ENCODE measurements at regions not wholly inside any gene's neighbourhood (a gene's known extent, or its start where the extent isn't known, plus 50 kb on each side); places are given as distances from the start of the nearest gene placed in this dataset.

DNA sequence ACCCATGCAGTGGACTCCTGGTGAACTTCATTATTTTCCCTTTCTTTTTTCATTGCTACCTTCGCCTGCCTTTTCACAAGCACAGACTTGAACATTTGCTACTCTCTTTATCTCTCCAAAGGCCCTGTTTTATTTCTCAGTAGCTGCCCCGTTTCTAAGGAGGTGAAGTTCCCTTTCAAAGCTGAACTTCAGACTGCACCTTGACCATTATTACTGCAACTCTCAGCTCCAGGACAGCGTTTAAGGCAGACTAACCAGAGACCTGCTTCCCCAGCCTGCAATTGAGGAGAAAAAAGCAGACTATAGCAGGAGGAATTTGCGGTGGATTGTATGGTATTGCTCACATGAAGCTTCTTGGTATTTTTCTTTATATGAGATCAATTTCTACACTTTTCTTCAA is 460.7 kb downstream of the CBLN4 start:
- H3K4me3 Mint-ChIP-seq: no peak overlapping the region
- no peaks in the 10 kb centered on the region for H3K36me3 Mint-ChIP-seq (ENCODE audit: low read depth)
- no peaks in the 10 kb centered on the region for H3K9me3 Mint-ChIP-seq
- no peaks in the 10 kb centered on the region for H3K27me3 Mint-ChIP-seq (ENCODE audit: insufficient read depth)
- Histone ChIP-seq H3K9ac (ENCODE audit: extremely low read depth, low read length, poor library complexity, severe bottlenecking) (no peak overlapping the region), H3K27ac (ENCODE audit: low read depth, low read length) (no peak overlapping the region), H3K4me1 (ENCODE audit: control insufficient read depth, insufficient read depth, low read length) (no peaks in the 10 kb centered on the region), H3K27me3 (ENCODE audit: control insufficient read depth, insufficient read depth, low read length, poor library complexity, severe bottlenecking) (no peaks in the 10 kb centered on the region), H3K9me3 (ENCODE audit: control insufficient read depth, low read length) (peaks cover 18% of the 10 kb centered on the region), H3K36me3 (ENCODE audit: control insufficient read depth, insufficient read depth, low read length) (no peaks in the 10 kb centered on the region), H3K4me3 (ENCODE audit: low read length) (no peak overlapping the region)
- H3K27ac Mint-ChIP-seq: no peak overlapping the region
- DNase-seq: no peak
- WGBS, 2 experiments (ENCODE audit: insufficient coverage in 1 of 2, insufficient read length in 1 of 2): 58 to 81% methylated on average over 1 to 4 of the region's 4 CpGs
- TF ChIP-seq, protein P1, sequence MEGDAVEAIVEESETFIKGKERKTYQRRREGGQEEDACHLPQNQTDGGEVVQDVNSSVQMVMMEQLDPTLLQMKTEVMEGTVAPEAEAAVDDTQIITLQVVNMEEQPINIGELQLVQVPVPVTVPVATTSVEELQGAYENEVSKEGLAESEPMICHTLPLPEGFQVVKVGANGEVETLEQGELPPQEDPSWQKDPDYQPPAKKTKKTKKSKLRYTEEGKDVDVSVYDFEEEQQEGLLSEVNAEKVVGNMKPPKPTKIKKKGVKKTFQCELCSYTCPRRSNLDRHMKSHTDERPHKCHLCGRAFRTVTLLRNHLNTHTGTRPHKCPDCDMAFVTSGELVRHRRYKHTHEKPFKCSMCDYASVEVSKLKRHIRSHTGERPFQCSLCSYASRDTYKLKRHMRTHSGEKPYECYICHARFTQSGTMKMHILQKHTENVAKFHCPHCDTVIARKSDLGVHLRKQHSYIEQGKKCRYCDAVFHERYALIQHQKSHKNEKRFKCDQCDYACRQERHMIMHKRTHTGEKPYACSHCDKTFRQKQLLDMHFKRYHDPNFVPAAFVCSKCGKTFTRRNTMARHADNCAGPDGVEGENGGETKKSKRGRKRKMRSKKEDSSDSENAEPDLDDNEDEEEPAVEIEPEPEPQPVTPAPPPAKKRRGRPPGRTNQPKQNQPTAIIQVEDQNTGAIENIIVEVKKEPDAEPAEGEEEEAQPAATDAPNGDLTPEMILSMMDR (conservative IDR thresholded peaks at IDR 0.05): no peak
- H3K4me1 Mint-ChIP-seq: no peaks in the 10 kb centered on the region

DNA sequence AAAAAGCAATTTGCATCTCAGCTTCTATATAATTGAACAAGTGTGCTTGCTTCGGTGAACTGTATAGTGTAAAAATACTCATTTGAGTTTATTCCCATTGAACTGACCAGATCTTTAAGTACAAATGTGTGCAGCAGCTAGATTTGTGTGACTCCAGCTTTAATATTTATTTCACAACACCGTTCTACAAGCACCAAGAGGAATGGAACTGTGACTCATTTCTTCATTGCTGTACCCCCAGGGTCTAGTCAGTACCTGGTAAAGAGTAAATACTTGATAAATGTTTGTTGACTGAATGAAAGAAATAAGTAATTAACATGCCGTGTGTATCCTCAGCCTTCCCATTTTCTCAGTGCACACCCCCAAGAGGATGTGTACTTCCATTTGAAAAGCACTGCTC is 464.8 kb downstream of the CBLN4 start:
- no peak overlapping the region for H3K4me3 Mint-ChIP-seq
- Histone ChIP-seq H3K9me3 (ENCODE audit: control insufficient read depth, low read length) (peaks cover 33% of the 10 kb centered on the region), H3K36me3 (ENCODE audit: control insufficient read depth, insufficient read depth, low read length) (no peaks in the 10 kb centered on the region), H3K9ac (ENCODE audit: extremely low read depth, low read length, poor library complexity, severe bottlenecking) (no peak overlapping the region), H3K4me1 (ENCODE audit: control insufficient read depth, insufficient read depth, low read length) (no peaks in the 10 kb centered on the region), H3K27ac (ENCODE audit: low read depth, low read length) (no peak overlapping the region), H3K4me3 (ENCODE audit: low read length) (no peak overlapping the region), H3K27me3 (ENCODE audit: control insufficient read depth, insufficient read depth, low read length, poor library complexity, severe bottlenecking) (no peaks in the 10 kb centered on the region)
- WGBS, 2 experiments (ENCODE audit: insufficient coverage in 1 of 2, insufficient read length in 1 of 2): 56% methylated on average over 3 of the region's 3 CpGs; no CpG with 5 or more reads in 1 of the 2 experiments
- no peak for DNase-seq
- no peaks in the 10 kb centered on the region for H3K27me3 Mint-ChIP-seq (ENCODE audit: insufficient read depth)
- no peaks in the 10 kb centered on the region for H3K36me3 Mint-ChIP-seq (ENCODE audit: low read depth)
- no peak overlapping the region for H3K27ac Mint-ChIP-seq
- H3K4me1 Mint-ChIP-seq: no peaks in the 10 kb centered on the region
- TF ChIP-seq, protein P1 (conservative IDR thresholded peaks at IDR 0.05): no peak
- H3K9me3 Mint-ChIP-seq: no peaks in the 10 kb centered on the region

DNA sequence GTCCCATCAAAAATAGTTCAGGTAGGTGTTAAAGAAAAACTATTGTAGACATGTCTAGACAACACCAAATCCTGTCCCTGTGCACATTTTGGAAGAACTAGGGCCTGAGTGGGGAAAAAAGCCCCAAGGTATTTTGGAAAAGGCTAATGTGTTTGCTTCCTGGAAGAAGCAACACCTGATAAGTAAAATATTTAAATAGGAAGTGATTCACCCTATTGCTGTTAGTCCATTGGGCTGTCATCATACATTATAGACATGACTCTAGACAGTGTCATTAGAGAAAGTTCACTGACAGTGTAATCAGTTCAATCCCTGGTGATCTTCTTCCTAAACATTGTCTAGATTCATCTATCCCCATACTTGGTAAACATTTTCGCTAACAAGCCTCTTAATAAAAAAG is 465.3 kb downstream of the CBLN4 start:
- H3K27ac ChIP-seq (ENCODE audit: low read depth, low read length): no peak overlapping the region
- no peak overlapping the region for H3K4me3 ChIP-seq (ENCODE audit: low read length)
- Mint-ChIP-seq H3K9me3 (no peaks in the 10 kb centered on the region), H3K36me3 (ENCODE audit: low read depth) (no peaks in the 10 kb centered on the region), H3K4me1 (no peaks in the 10 kb centered on the region), H3K4me3 (no peak overlapping the region), H3K27ac (no peak overlapping the region), H3K27me3 (ENCODE audit: insufficient read depth) (no peaks in the 10 kb centered on the region)
- H3K36me3 ChIP-seq (ENCODE audit: control insufficient read depth, insufficient read depth, low read length): no peaks in the 10 kb centered on the region
- peaks cover 29% of the 10 kb centered on the region for H3K9me3 ChIP-seq (ENCODE audit: control insufficient read depth, low read length)
- H3K27me3 ChIP-seq (ENCODE audit: control insufficient read depth, insufficient read depth, low read length, poor library complexity, severe bottlenecking): no peaks in the 10 kb centered on the region
- no peak overlapping the region for H3K9ac ChIP-seq (ENCODE audit: extremely low read depth, low read length, poor library complexity, severe bottlenecking)
- TF ChIP-seq, protein P1 (conservative IDR thresholded peaks at IDR 0.05): no peak
- no peak for DNase-seq
- WGBS, 2 experiments (ENCODE audit: insufficient coverage in 1 of 2, insufficient read length in 1 of 2): 63 to 86% methylated on average over 1 of the region's 1 CpG
- H3K4me1 ChIP-seq (ENCODE audit: control insufficient read depth, insufficient read depth, low read length): no peaks in the 10 kb centered on the region

Measured in endodermal cell (in vitro differentiated cells).